HTR-8/SVneo (cell line): ENCODE measurements at regions not wholly inside any gene's neighbourhood (a gene's known extent, or its start where the extent isn't known, plus 50 kb on each side); places are given as distances from the start of the nearest gene placed in this dataset.

Experiments
- DNase-seq: peaks from one replicate; pipeline ENCODE4 v3.0.0; 2011; ENCODE audit warnings: low spot score, mixed read lengths; ENCODE audit not compliant: insufficient read length
- FAIRE-seq: peaks from 2 replicates; lab custom pipeline; 2011; peaks lifted over from hg19 to GRCh38; lab: Jason Lieb, UNC

DNA sequence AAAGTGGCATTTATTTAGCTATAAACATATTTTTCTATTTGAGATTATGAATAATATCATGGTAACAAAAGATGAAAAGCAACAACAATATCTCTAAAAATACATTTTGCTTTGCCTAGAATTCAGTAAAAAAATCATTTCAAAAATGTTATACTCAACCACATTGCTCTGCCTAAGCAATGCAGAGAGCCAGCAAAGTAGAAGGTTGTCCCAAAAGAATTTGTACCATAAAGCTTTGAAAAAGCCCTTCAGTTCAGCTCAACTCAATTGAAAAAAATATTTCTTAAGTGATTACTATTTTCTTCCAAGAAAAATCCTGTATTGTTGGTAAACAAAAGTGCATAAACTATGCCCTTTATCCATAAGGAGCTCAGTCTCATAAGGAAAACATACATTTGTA, 301.2 kb upstream of the ARSJ start:
- FAIRE-seq = no peak
- no peak for DNase-seq

DNA sequence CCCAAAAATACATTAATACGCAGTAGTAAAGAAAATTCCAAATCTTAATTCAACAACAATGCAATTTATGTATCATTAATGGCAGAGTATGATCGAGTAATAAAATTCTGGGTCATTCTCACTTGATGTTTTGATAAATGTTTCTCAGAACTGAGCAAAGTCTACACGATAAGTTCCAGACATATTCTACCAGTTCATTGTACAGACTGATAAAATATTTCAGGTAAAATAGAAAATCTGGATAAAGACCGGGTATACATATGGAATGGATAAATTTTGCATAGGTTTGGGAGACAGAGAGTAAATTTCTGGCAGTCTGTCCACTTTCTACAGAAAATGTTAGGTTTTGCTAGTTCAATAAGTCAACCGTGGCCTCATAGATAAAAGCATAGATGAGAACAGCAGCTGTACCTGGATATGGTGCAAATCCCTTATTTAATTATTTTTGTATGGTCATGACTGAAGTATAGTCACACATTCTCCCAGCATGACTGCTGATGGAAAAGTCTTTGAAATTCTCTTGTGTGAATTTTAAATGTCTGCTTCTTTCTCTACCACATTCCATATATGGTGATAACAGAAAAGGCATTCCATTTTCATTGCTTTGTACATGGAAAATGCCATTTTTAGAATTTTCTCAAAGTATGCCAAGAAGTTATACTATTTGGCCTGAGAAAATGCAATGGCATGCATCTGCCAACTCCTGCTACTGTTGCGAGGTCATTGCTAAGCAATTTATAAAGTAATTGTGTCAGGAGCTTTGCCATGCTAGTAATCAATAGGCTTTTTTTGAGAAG, 301.9 kb upstream of the ARSJ start:
- DNase-seq = no peak
- no peak for FAIRE-seq

DNA sequence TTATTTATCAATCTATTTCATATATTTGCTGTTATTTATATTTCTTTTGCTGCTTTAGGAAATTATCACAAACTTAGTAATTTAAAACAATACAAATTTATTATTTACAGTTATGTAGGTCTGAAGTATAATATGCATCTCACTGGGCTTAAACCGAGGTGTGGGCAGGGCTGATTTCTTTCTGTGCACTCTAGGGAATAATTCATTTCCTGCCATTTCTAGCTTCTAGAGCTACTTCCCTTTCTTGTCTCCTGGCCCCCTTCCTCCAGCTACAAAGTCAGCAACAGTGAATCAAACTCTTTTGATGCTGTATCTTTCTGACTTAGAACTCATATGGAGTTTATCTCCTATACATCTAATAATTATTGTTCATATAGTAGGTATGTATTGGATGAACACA, 303.5 kb upstream of the ARSJ start:
- FAIRE-seq = no peak
- DNase-seq = no peak

DNA sequence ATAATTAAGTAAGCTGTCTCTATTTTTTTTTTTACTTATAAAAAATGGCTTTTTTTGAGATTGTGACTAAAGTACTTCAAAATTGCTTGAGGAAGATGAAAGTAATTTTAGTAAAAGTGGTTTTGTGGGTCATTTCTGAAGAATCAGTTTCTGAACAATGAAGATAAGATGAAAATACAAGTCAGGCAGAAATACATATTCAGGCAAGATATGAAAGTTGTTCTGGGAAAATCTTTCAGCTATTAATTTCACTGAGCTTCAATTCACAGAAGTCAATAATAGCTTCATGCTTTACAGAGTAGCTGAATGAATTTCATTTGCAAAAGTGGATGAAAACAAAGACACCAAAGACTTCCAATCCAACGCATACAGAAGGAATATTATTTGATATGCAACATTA, 305.2 kb upstream of the ARSJ start:
- no peak for FAIRE-seq
- no peak for DNase-seq

DNA sequence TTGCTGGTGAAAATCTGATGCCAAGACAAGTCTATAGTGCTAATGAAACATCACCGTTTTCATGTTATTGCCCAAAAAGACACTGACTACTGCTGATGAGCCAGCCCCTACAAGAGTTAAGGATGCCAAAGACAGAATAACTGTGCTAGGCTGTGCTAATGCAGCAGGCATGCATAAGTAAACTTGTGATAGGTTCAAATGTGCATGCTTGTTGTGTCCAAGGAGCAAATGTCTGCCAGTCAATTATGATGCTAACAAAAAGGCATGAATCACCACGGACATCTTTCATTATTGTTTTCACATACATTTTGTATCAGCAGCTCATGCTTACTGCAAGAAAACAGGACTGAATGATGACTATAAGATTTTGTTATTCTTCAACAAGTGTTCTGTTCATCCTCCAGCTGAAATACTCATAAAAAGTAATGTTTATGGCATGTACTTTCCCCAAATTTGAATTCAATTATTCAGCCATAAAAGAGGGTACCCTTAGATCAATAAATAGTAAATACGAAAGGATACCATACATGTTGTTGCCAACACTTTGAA, 306.9 kb upstream of the ARSJ start:
- DNase-seq (no peak), FAIRE-seq (peak; percentile 58)

DNA sequence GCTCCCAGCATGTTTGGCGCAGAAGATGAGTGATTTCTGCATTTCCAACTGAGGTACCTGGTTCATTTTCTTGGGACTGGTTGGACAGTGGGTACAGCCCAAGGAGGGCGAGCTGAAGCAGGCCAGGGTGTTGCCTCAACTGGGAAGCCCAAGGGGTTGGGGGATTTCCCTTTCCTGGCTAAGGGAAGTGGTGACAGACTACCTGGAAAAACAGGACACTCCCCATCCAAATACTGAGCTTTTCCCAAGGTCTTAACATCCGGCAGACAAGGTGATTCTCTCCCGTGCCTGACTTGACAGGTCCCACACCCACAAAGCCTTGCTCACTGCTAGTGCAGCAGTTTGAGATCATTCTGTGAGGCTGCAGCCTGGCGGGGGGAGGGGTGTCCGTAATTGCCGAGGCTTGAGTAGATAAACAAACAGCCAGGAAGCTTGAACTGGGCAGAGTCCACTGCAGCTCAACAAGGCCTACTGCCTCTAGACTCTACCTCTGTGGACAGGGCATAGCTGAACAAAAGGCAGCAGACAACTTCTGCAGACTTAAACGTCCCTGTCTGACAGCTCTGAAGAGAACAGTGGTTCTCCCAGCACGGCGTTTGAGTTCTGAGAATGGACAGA, 307.7 kb upstream of the ARSJ start:
- no peak for FAIRE-seq
- DNase-seq = no peak

DNA sequence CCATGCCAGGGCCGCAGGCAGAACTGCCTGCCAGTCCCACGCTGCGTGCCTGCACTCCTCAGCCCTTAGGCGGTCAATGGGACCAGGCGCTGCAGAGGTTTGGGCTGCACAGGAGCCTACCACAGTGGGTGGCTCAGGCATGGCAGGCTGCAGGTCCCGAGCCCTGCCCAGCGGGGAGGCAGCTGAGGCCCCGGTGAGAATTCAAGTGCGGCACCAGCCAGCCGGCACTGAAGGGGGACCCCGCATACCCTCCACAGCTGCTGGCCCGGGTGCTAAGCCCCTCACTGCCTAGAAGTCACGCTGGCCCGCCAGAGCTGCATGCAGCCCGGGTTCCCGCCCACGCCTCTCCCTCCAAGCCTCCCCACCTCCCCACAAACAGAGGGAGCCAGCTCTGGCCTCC, 302.5 kb upstream of the UGT8 start:
- DNase-seq (no peak), FAIRE-seq (no peak)

DNA sequence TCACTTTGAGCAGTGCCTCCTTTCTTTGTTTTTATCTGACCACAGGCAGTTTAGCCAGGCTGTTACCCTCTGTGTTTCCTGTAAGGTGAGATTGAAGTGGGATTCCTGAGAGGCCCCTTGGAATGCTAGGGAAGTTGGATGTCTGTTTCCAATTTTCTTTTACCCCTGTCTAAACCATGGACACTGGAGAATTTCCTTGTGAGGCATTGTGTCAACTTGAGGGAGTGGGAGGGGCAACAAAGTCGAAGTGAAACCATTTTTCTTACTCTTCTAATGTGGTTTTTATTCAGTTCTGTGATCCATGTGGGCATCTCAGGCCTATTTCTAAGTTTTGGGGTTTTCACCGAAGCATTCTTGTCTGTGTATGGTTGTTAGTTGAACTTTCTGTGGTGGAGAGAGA, 296.1 kb upstream of the UGT8 start:
- FAIRE-seq (no peak), DNase-seq (peak; percentile 0)

DNA sequence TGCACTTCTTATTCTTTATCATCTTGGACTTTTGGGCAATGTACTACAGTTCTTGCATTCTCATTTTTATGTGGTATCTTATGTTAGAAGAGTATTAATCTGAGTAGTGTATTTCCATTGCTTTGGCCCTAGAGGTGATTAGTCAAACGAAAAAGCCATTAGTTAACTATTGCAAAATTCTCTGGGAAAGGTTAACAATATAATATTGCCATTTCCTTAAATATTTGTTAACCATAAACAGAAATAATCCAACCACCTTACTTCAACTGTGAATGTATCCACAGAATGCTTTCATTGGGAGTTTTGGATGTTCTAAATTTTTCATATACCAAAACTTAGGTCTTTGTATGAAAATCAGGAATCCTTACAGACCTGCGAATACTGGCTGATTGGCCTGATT, 294.6 kb upstream of the UGT8 start:
- DNase-seq (no peak), FAIRE-seq (no peak)

DNA sequence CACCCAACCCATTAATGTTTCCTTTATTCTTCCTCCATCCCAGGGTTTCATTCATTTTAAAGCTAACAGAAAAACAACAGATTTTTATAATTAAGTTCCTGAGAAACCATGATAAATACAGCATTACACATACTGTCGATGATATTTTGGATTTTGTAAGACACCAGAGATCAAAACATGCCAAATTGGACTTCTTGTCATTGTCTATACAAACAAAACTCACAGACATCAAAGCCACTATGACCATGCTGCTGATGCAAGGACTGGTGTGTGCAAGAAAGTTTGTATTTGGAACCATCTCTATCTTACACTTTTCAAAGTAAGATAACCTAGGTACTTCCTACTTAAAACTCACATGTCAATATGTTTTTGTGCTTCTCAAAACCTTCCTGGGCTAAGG, 294.0 kb upstream of the UGT8 start:
- DNase-seq = no peak
- no peak for FAIRE-seq

DNA sequence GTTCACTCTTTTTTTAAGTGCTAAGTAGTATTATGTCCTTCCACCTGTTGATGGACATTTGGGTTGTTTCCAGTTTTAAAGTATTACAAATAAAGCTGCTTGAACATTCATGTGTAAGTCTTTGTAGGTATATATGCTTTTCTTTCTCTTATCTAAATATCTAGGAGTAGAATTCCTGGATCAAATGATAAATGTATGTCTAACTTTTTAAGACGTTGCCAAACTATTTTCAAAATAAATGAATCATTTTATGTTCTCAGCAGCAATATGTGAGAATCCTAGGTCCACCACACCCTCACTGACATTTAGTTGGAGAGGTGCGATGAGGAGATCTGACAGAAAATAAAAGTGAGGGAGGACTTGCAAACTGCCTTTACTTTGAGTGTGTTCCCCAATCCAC, 291.7 kb upstream of the UGT8 start:
- DNase-seq (no peak), FAIRE-seq (no peak)

DNA sequence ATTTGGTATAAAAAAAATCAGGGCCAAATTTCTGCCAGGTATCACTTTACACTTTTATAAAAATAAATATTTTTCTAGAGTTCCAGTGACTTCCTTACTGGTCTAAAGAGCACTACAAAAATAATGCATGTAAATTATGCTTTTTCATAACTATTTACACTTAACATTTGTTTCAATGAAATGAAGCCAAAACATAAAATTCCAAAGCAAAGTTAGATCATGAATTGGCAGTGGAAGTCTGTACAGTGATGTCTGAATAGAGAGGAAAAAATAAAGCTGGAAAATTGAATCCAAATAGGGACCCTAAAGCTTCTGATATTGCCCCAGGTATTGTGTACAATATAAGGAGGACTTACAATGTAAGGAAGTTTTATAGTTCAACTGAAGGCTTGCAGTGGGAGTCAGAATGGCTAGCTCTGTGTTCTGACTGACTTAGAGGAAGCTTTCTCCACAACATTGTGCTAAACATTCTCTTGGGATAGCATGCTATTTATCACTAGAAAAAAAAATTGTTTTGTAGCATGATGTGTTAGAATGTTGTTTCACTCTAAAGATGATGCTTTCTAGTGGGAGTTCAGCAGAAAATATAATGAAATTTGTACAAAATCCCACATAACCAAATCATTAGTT, 288.2 kb upstream of the UGT8 start:
- DNase-seq (no peak), FAIRE-seq (no peak)

DNA sequence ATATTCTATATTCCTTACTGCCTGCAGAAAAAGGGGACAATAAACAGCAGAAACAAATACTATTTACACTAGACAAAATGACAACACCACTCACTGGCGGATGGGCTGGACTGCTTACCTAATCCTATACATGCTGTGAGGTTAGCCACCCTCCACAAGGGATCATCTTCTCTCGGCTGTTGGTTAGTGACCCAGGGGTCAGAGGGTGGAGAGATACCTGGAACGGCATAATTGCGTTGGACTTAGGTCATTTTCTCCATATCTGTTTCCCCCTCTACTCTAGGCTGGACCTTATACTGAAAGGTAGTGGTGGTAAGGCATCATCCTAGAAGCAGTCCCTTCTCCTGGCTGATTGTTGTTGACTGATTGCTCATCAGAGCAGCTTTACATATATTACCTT, 286.8 kb upstream of the UGT8 start:
- DNase-seq (no peak), FAIRE-seq (no peak)

DNA sequence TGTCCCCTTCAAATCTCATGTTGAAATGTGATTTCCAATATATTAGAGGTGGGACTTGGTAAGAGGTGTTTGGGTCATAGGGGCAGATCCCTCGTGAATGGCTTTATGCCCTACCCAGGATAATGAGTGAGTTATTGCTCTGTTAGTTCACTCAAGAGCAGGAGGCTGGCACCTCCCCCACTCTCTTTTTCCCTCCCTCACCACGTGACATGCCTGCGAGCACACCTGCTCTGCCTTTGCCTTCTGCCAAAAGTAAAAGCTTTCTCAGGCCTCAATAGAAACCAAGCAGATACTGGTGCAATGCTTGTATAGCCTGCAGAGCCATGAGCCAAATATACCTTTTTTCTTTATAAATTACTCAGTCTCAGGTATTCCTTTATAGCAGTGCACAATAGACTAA, 286.3 kb upstream of the UGT8 start:
- FAIRE-seq (no peak), DNase-seq (no peak)

DNA sequence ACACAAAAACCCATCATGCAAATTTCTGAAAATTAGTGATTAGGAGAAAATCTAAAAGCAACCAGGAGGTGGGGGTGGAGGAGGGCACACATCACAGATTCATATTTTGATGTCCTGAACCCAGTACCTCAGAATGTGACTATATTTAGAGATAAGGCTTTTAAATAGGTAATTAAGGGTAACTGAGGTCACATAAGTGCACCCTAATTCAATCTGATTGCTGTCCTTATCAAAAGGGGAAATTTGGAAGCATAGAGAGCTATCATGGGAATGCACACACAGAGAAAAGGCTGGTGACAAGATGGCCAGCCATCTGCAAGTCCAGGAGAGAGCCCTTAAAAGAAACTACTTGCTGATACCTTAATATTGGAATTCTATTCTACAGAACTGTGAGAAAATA, 281.8 kb upstream of the UGT8 start:
- DNase-seq = no peak
- FAIRE-seq = no peak

DNA sequence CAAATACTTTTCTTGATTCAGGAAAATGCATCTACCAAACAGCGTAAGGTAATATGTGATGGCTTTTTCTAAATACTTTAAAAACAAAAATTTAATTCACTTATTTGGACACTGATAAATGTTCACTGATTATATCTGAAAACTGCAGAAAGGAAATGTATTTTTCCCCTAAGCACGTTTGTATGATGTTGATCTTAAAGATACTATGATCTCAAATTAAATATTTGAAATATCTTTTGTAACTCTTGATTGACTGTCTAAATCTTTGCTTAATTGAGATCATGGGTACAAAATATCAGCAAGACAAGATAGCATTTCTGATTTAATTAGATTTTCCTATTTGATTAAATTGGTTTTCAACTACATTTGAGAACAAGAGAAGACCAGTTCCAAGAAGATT, 281.0 kb upstream of the UGT8 start:
- no peak for DNase-seq

DNA sequence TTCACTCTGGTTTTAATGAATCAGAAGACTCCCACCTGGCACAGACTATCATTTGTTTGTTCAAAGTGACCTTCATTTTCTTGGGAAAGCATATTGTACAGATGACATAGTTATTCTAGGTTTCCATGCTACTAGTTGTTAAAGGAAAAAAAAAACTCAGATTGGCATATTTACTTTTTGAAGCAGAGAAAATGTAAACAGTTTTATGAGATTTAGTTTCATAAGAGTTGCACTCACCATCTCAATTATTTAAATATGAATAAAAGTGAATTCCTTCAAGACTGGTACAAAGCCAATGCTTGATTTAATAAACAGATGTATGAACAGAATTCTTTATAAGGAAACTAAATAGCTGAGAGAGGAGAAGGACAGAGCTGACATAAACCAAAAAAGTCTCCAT, 280.3 kb upstream of the UGT8 start:
- DNase-seq = no peak

More for the DNA sequence above, 281.0 kb upstream of the UGT8 start:
- FAIRE-seq = no peak

DNA sequence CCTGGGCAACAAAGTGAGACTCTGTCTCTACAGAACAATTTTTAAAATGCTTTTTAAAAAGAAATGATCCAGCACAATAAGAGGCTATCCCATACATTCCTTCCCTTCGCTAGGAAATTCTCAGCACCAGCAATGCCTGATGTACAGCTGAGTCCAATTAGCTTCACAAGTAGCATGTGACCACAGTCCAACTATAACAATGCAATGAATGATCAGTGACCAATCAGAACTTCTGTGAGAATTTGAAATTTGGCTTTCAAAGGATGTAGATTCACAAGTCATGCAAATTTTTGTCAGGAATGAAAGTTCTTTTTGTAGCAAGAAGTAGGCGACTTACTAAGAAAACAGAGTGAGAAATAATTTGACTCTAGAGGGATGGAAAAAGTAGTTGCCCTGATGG, 278.5 kb upstream of the UGT8 start:
- no peak for DNase-seq
- FAIRE-seq = no peak

More for the DNA sequence above, 280.3 kb upstream of the UGT8 start:
- no peak for FAIRE-seq

DNA sequence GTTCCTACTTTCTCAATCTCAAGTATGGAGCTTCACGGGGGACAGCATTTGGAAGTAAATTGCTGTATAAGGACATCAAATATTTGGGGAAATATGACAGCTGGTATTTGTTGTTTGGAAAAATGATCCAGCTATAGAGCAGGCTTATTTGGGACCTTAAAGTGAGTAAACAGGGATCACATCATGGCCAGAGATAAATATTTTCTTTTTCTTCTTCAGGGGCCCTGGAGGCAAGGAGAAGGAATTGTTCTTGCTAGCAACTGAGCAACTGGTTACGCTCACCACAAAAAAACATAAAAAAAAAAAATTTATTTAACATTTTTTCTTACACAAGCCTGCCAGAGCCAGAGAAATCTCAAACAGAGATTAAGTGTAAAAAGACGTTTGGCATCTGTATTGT, 277.2 kb upstream of the UGT8 start:
- no peak for DNase-seq

DNA sequence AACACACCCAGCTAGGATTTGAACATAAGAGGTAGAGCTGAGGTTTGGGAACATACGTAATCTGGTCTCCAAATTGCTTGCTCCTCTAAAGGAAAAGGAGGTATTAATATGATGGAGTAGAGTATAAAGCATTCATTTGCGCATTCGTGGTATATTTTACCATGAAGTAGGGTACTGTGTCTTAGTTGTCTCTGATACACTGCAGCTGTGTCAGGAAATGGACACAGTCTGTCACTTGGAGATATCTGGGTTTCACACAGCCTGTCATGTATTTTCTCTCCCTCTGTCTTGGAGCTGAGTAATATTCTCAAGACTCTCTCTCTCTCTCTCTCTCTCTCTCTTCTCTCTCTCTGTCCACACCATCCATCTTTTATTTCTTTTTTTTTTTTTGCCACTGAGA, 274.8 kb upstream of the UGT8 start:
- DNase-seq (no peak), FAIRE-seq (no peak)

More for the DNA sequence above, 277.2 kb upstream of the UGT8 start:
- FAIRE-seq = no peak

DNA sequence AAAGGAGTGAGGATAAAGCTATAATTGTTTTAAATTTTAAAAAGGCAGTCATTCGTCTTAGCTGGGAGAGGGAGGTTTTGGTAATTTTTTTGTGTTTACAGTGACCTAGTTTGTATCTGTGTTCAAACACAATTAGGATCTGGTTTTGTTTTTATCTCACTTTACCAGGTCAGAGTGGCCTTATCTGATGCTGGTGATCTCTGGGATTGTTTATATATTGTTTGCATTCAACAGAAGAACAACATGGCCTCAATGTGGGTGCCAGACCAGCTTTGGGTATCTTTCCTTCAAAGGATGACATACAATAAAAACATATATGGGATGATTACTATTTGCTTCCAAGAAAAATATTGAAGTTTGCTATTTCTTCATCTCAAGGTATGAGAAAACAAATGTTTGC, 272.2 kb upstream of the UGT8 start:
- FAIRE-seq = no peak
- no peak for DNase-seq
